ENCODE measurements at regions not wholly inside any gene's neighbourhood (a gene's known extent, or its start where the extent isn't known, plus 50 kb on each side); places are given as distances from the start of the nearest gene placed in this dataset.

- Mint-ChIP-seq H3K4me3 (no peak overlapping the region), H3K4me1 (ENCODE audit: low read depth) (no peaks in the 10 kb centered on the region), H3K27me3 (ENCODE audit: low read depth) (peaks cover 34% of the 10 kb centered on the region), H3K27ac (no peak overlapping the region), H3K36me3 (ENCODE audit: insufficient read depth in 2 of 2) (no peaks in the 10 kb centered on the region), H3K9me3 (no peaks in the 10 kb centered on the region)
- ATAC-seq (replicated peaks in 1 of 2), result no peak
- DNase-seq, result no peak
Observed at GRCh38 chr9:126157423-126157822, 169.2 kb upstream of the MVB12B start.

- Mint-ChIP-seq H3K36me3 (ENCODE audit: insufficient read depth in 2 of 2) (no peaks in the 10 kb centered on the region), H3K27ac (no peak overlapping the region), H3K4me1 (ENCODE audit: low read depth) (no peaks in the 10 kb centered on the region), H3K9me3 (no peaks in the 10 kb centered on the region), H3K4me3 (no peak overlapping the region), H3K27me3 (ENCODE audit: low read depth) (peaks cover 33% of the 10 kb centered on the region)
- ATAC-seq (replicated peaks in 1 of 2) (no peak), DNase-seq (no peak)
Observed at GRCh38 chr9:126157826-126158587, 168.6 kb upstream of the MVB12B start.

GRCh38 chr9:126158588-126159429 is 167.8 kb upstream of the MVB12B start:
- DNase-seq (no peak), ATAC-seq (replicated peaks in 1 of 2) (no peak)
- Mint-ChIP-seq H3K4me1 (ENCODE audit: low read depth) (no peaks in the 10 kb centered on the region), H3K36me3 (ENCODE audit: insufficient read depth in 2 of 2) (no peaks in the 10 kb centered on the region), H3K4me3 (no peak overlapping the region), H3K27ac (no peak overlapping the region), H3K9me3 (no peaks in the 10 kb centered on the region), H3K27me3 (ENCODE audit: low read depth) (peaks cover 25% of the 10 kb centered on the region)

- no peaks in the 10 kb centered on the region for H3K4me1 Mint-ChIP-seq (ENCODE audit: low read depth)
- DNase-seq (no peak), ATAC-seq (replicated peaks in 1 of 2) (no peak)
- H3K27me3 Mint-ChIP-seq (ENCODE audit: low read depth), result peaks cover 18% of the 10 kb centered on the region
- H3K4me3 Mint-ChIP-seq, result no peak overlapping the region
- H3K27ac Mint-ChIP-seq, result no peak overlapping the region
- no peaks in the 10 kb centered on the region for H3K36me3 Mint-ChIP-seq (ENCODE audit: insufficient read depth in 2 of 2)
- H3K9me3 Mint-ChIP-seq, result no peaks in the 10 kb centered on the region
Observed at GRCh38 chr9:126159430-126160060, 167.1 kb upstream of the MVB12B start.

GRCh38 chr9:126160067-126160853 is 166.4 kb upstream of the MVB12B start:
- no peaks in the 10 kb centered on the region for H3K9me3 Mint-ChIP-seq
- H3K36me3 Mint-ChIP-seq (ENCODE audit: insufficient read depth in 2 of 2), result no peaks in the 10 kb centered on the region
- no peaks in the 10 kb centered on the region for H3K4me1 Mint-ChIP-seq (ENCODE audit: low read depth)
- ATAC-seq (replicated peaks in 1 of 2) (no peak), DNase-seq (no peak)
- H3K4me3 Mint-ChIP-seq, result no peak overlapping the region
- H3K27me3 Mint-ChIP-seq (ENCODE audit: low read depth), result peaks cover 17% of the 10 kb centered on the region
- no peak overlapping the region for H3K27ac Mint-ChIP-seq

- H3K9me3 Mint-ChIP-seq, result no peaks in the 10 kb centered on the region
- no peaks in the 10 kb centered on the region for H3K4me1 Mint-ChIP-seq (ENCODE audit: low read depth)
- H3K4me3 Mint-ChIP-seq, result no peak overlapping the region
- DNase-seq (no peak), ATAC-seq (replicated peaks in 1 of 2) (no peak)
- H3K27me3 Mint-ChIP-seq (ENCODE audit: low read depth), result peaks cover 17% of the 10 kb centered on the region
- no peaks in the 10 kb centered on the region for H3K36me3 Mint-ChIP-seq (ENCODE audit: insufficient read depth in 2 of 2)
- no peak overlapping the region for H3K27ac Mint-ChIP-seq
Observed at GRCh38 chr9:126160854-126161329, 165.7 kb upstream of the MVB12B start.

GRCh38 chr9:126162611-126163381 is 163.8 kb upstream of the MVB12B start:
- ATAC-seq (replicated peaks in 1 of 2), result no peak
- H3K9me3 Mint-ChIP-seq, result no peaks in the 10 kb centered on the region
- H3K4me3 Mint-ChIP-seq, result no peak overlapping the region
- H3K27me3 Mint-ChIP-seq (ENCODE audit: low read depth), result peaks cover 22% of the 10 kb centered on the region
- H3K27ac Mint-ChIP-seq, result no peak overlapping the region
- DNase-seq, result no peak
- H3K36me3 Mint-ChIP-seq (ENCODE audit: insufficient read depth in 2 of 2), result no peaks in the 10 kb centered on the region
- no peaks in the 10 kb centered on the region for H3K4me1 Mint-ChIP-seq (ENCODE audit: low read depth)

GRCh38 chr9:126164796-126165525 is 161.7 kb upstream of the MVB12B start:
- Mint-ChIP-seq H3K27me3 (ENCODE audit: low read depth) (peaks cover 21% of the 10 kb centered on the region), H3K9me3 (no peaks in the 10 kb centered on the region), H3K27ac (no peak overlapping the region), H3K36me3 (ENCODE audit: insufficient read depth in 2 of 2) (no peaks in the 10 kb centered on the region), H3K4me1 (ENCODE audit: low read depth) (no peaks in the 10 kb centered on the region), H3K4me3 (no peak overlapping the region)
- DNase-seq (no peak), ATAC-seq (replicated peaks in 1 of 2) (no peak)

- DNase-seq, result no peak
- Mint-ChIP-seq H3K4me1 (ENCODE audit: low read depth) (no peaks in the 10 kb centered on the region), H3K4me3 (no peak overlapping the region), H3K27ac (no peak overlapping the region), H3K36me3 (ENCODE audit: insufficient read depth in 2 of 2) (no peaks in the 10 kb centered on the region), H3K9me3 (no peaks in the 10 kb centered on the region), H3K27me3 (ENCODE audit: low read depth) (peaks cover 28% of the 10 kb centered on the region)
- no peak for ATAC-seq (replicated peaks in 1 of 2)
Observed at GRCh38 chr9:126165755-126166154, 160.9 kb upstream of the MVB12B start.

GRCh38 chr9:126166291-126166690 is 160.3 kb upstream of the MVB12B start:
- H3K4me3 Mint-ChIP-seq, result no peak overlapping the region
- no peaks in the 10 kb centered on the region for H3K9me3 Mint-ChIP-seq
- H3K27me3 Mint-ChIP-seq (ENCODE audit: low read depth), result peaks cover 28% of the 10 kb centered on the region
- DNase-seq (no peak), ATAC-seq (replicated peaks in 1 of 2) (no peak)
- no peaks in the 10 kb centered on the region for H3K36me3 Mint-ChIP-seq (ENCODE audit: insufficient read depth in 2 of 2)
- no peak overlapping the region for H3K27ac Mint-ChIP-seq
- no peaks in the 10 kb centered on the region for H3K4me1 Mint-ChIP-seq (ENCODE audit: low read depth)

- H3K9me3 Mint-ChIP-seq, result no peaks in the 10 kb centered on the region
- DNase-seq, result no peak
- H3K27ac Mint-ChIP-seq, result no peak overlapping the region
- no peaks in the 10 kb centered on the region for H3K4me1 Mint-ChIP-seq (ENCODE audit: low read depth)
- H3K36me3 Mint-ChIP-seq (ENCODE audit: insufficient read depth in 2 of 2), result no peaks in the 10 kb centered on the region
- peaks cover 28% of the 10 kb centered on the region for H3K27me3 Mint-ChIP-seq (ENCODE audit: low read depth)
- ATAC-seq (replicated peaks in 1 of 2), result no peak
- no peak overlapping the region for H3K4me3 Mint-ChIP-seq
Observed at GRCh38 chr9:126166866-126167265, 159.8 kb upstream of the MVB12B start.

- no peak for DNase-seq
- Mint-ChIP-seq H3K36me3 (ENCODE audit: insufficient read depth in 2 of 2) (no peaks in the 10 kb centered on the region), H3K4me3 (no peak overlapping the region), H3K27me3 (ENCODE audit: low read depth) (peaks cover 28% of the 10 kb centered on the region), H3K9me3 (no peaks in the 10 kb centered on the region), H3K27ac (no peak overlapping the region), H3K4me1 (ENCODE audit: low read depth) (no peaks in the 10 kb centered on the region)
- no peak for ATAC-seq (replicated peaks in 1 of 2)
Observed at GRCh38 chr9:126169736-126170135, 156.9 kb upstream of the MVB12B start.

All from activated T-cell treated with anti-CD3 and anti-CD28 coated beads, Interleukin-2, amount 50 U/mL, for 72 hours (primary cell).